ENCODE measurements at regions not wholly inside any gene's neighbourhood (a gene's known extent, or its start where the extent isn't known, plus 50 kb on each side); places are given as distances from the start of the nearest gene placed in this dataset.

- Histone ChIP-seq H3K27me3 (ENCODE audit: insufficient read depth, low read length, poor library complexity) (peaks cover 11% of the 10 kb centered on the region), H3K9me3 (ENCODE audit: insufficient read depth, low read length, severe bottlenecking) (no peaks in the 10 kb centered on the region), H3K4me2 (ENCODE audit: insufficient read depth, low read length) (no peak overlapping the region), H4K20me1 (ENCODE audit: insufficient read depth, low read length) (no peaks in the 10 kb centered on the region), H3K27ac (ENCODE audit: low read length) (no peak overlapping the region), H3K79me2 (ENCODE audit: insufficient read depth, low read length) (no peaks in the 10 kb centered on the region), H3K4me3 (ENCODE audit: low read depth in 1 of 2, low read length in 2 of 2) (no peak overlapping the region), H3K36me3 (ENCODE audit: insufficient read depth, low read length) (no peaks in the 10 kb centered on the region), H3K9ac (ENCODE audit: low read depth, low read length) (no peak overlapping the region), H2AFZ (ENCODE audit: low read depth, low read length) (no peak overlapping the region), H3K4me1 (ENCODE audit: insufficient read depth, low read length) (no peaks in the 10 kb centered on the region)
- ATAC-seq (ENCODE audit: insufficient read depth, low read depth) (no peak), DNase-seq (no peak)
- TF ChIP-seq, protein P1, sequence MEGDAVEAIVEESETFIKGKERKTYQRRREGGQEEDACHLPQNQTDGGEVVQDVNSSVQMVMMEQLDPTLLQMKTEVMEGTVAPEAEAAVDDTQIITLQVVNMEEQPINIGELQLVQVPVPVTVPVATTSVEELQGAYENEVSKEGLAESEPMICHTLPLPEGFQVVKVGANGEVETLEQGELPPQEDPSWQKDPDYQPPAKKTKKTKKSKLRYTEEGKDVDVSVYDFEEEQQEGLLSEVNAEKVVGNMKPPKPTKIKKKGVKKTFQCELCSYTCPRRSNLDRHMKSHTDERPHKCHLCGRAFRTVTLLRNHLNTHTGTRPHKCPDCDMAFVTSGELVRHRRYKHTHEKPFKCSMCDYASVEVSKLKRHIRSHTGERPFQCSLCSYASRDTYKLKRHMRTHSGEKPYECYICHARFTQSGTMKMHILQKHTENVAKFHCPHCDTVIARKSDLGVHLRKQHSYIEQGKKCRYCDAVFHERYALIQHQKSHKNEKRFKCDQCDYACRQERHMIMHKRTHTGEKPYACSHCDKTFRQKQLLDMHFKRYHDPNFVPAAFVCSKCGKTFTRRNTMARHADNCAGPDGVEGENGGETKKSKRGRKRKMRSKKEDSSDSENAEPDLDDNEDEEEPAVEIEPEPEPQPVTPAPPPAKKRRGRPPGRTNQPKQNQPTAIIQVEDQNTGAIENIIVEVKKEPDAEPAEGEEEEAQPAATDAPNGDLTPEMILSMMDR (IDR thresholded peaks at IDR 0.05; ENCODE audit: borderline replicate concordance, extremely low read depth, low read length, poor library complexity, severe bottlenecking), result no peak
- TF ChIP-seq EZH2 (IDR thresholded peaks at IDR 0.05; ENCODE audit: borderline replicate concordance, low read depth, low read length, severe bottlenecking), result no peak
Measured at GRCh38 chr9:73083519-73083918, 68.1 kb upstream of the ANXA1 start.

GRCh38 chr9:73081979-73082657 lies 69.5 kb upstream of the ANXA1 start:
- Histone ChIP-seq H2AFZ (ENCODE audit: low read depth, low read length) (no peak overlapping the region), H3K4me2 (ENCODE audit: insufficient read depth, low read length) (no peak overlapping the region), H4K20me1 (ENCODE audit: insufficient read depth, low read length) (no peaks in the 10 kb centered on the region), H3K4me3 (ENCODE audit: low read depth in 1 of 2, low read length in 2 of 2) (no peak overlapping the region), H3K9ac (ENCODE audit: low read depth, low read length) (no peak overlapping the region), H3K4me1 (ENCODE audit: insufficient read depth, low read length) (no peaks in the 10 kb centered on the region), H3K27ac (ENCODE audit: low read length) (no peak overlapping the region), H3K27me3 (ENCODE audit: insufficient read depth, low read length, poor library complexity) (peaks cover 17% of the 10 kb centered on the region), H3K79me2 (ENCODE audit: insufficient read depth, low read length) (no peaks in the 10 kb centered on the region), H3K36me3 (ENCODE audit: insufficient read depth, low read length) (no peaks in the 10 kb centered on the region), H3K9me3 (ENCODE audit: insufficient read depth, low read length, severe bottlenecking) (no peaks in the 10 kb centered on the region)
- peak; percentile 74; the same call in 2 of the 3 replicates for ATAC-seq (ENCODE audit: insufficient read depth, low read depth)
- DNase-seq, result peak; percentile 24
- TF ChIP-seq, protein P1 (IDR thresholded peaks at IDR 0.05; ENCODE audit: borderline replicate concordance, extremely low read depth, low read length, poor library complexity, severe bottlenecking), result peak; percentile 77
- TF ChIP-seq EZH2 (IDR thresholded peaks at IDR 0.05; ENCODE audit: borderline replicate concordance, low read depth, low read length, severe bottlenecking), result no peak

DNA sequence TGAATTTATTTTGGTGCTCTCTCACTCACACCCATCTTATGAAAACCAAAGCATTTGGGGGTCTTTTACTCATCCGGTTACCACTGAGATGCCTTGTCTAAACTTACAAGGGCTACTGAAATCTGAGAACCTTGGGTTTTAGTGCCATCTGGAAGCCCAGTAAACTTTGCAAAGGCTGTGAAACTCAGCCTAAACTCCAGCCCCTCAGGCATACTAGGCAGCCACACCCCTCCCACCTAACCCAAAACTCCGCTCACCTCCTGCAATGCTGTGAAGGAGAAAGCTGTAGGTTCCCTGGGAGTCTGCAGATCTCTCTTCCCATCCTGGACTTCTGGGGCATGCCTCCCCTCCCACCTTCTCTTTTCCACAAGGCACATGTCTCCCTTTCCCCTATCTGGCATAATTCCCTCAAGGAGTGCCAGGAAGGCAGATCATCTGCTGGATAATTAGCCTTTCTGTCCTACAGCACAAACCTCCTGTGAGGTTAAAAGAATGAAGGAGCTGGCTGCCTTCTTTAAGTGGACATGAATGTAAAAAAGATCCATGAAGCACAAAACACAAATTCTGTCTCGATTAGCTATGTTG lies 71.5 kb upstream of the ANXA1 start:
- DNase-seq (no peak), ATAC-seq (ENCODE audit: insufficient read depth, low read depth) (no peak)
- no peaks in the 10 kb centered on the region for H3K4me1 ChIP-seq (ENCODE audit: insufficient read depth, low read length)
- TF ChIP-seq, protein P1 (IDR thresholded peaks at IDR 0.05; ENCODE audit: borderline replicate concordance, extremely low read depth, low read length, poor library complexity, severe bottlenecking), result no peak
- no peak for TF ChIP-seq EZH2 (IDR thresholded peaks at IDR 0.05; ENCODE audit: borderline replicate concordance, low read depth, low read length, severe bottlenecking)
- no peaks in the 10 kb centered on the region for H4K20me1 ChIP-seq (ENCODE audit: insufficient read depth, low read length)
- H3K9ac ChIP-seq (ENCODE audit: low read depth, low read length), result no peak overlapping the region
- no peaks in the 10 kb centered on the region for H3K36me3 ChIP-seq (ENCODE audit: insufficient read depth, low read length)
- no peaks in the 10 kb centered on the region for H3K9me3 ChIP-seq (ENCODE audit: insufficient read depth, low read length, severe bottlenecking)
- peaks cover 17% of the 10 kb centered on the region for H3K27me3 ChIP-seq (ENCODE audit: insufficient read depth, low read length, poor library complexity)
- no peak overlapping the region for H3K27ac ChIP-seq (ENCODE audit: low read length)
- no peaks in the 10 kb centered on the region for H3K79me2 ChIP-seq (ENCODE audit: insufficient read depth, low read length)
- H3K4me2 ChIP-seq (ENCODE audit: insufficient read depth, low read length), result no peak overlapping the region
- H3K4me3 ChIP-seq (ENCODE audit: low read depth in 1 of 2, low read length in 2 of 2), result no peak overlapping the region
- no peak overlapping the region for H2AFZ ChIP-seq (ENCODE audit: low read depth, low read length)

All from DND-41 (cell line).